HUES64 (cell line): ENCODE measurements at regions not wholly inside any gene's neighbourhood (a gene's known extent, or its start where the extent isn't known, plus 50 kb on each side); places are given as distances from the start of the nearest gene placed in this dataset.

Experiments
- H3K27ac ChIP-seq: 2 replicates; pipeline ENCODE4 v1.7.0; 2013; ENCODE audit warnings: low read depth, low read length, inconsistent platforms
- H3K27me3 ChIP-seq: 2 replicates; pipeline ENCODE4 v1.6.1; 2013; ENCODE audit warnings: mild to moderate bottlenecking, low read length; ENCODE audit not compliant: insufficient read depth
- H3K36me3 ChIP-seq: 2 replicates; pipeline ENCODE4 v1.6.1; 2013; ENCODE audit warnings: mild to moderate bottlenecking, low read length; ENCODE audit not compliant: insufficient read depth
- H3K4me1 ChIP-seq: 2 replicates; pipeline ENCODE4 v1.6.1; 2013; ENCODE audit warnings: mild to moderate bottlenecking, low read length, moderate library complexity; ENCODE audit not compliant: insufficient read depth
- H3K4me3 ChIP-seq: 2 replicates; pipeline ENCODE4 v1.5.1; 2013; ENCODE audit warnings: mild to moderate bottlenecking, low read length, moderate library complexity
- H3K9ac ChIP-seq: 2 replicates; pipeline ENCODE4 v1.6.1; 2013; ENCODE audit warnings: mild to moderate bottlenecking, low read depth, low read length
- H3K9me3 ChIP-seq: 2 replicates; pipeline ENCODE4 v1.6.1; 2013; ENCODE audit warnings: low read depth, low read length; ENCODE audit not compliant: insufficient read depth
- WGBS: fragments of 150-250, 120-280 bp; methylation state at CpG from one replicate; pipeline ENCODE4 v1.1.7; 2013; ENCODE audit warnings: missing lambda C conversion rate; 5-methylcytosine and 5-hydroxymethylcytosine counted together

GRCh38 chr3:18080198-18080689 is 337.8 kb upstream of the TBC1D5 start:
- Histone ChIP-seq H3K27ac (no peak overlapping the region), H3K36me3 (no peaks in the 10 kb centered on the region), H3K9ac (no peak overlapping the region), H3K27me3 (no peaks in the 10 kb centered on the region), H3K4me1 (no peaks in the 10 kb centered on the region; the same call in 1 of the 2 replicates), H3K9me3 (no peaks in the 10 kb centered on the region), H3K4me3 (no peak overlapping the region)

GRCh38 chr3:18079739-18080138 is 337.3 kb upstream of the TBC1D5 start:
- H3K27ac ChIP-seq: no peak overlapping the region
- no peaks in the 10 kb centered on the region for H3K36me3 ChIP-seq
- no peaks in the 10 kb centered on the region; the same call in 1 of the 2 replicates for H3K4me1 ChIP-seq
- no peaks in the 10 kb centered on the region for H3K9me3 ChIP-seq
- H3K4me3 ChIP-seq: no peak overlapping the region
- H3K9ac ChIP-seq: no peak overlapping the region
- H3K27me3 ChIP-seq: no peaks in the 10 kb centered on the region
- 88% methylated on average over 2 of the region's 3 CpGs for WGBS

DNA sequence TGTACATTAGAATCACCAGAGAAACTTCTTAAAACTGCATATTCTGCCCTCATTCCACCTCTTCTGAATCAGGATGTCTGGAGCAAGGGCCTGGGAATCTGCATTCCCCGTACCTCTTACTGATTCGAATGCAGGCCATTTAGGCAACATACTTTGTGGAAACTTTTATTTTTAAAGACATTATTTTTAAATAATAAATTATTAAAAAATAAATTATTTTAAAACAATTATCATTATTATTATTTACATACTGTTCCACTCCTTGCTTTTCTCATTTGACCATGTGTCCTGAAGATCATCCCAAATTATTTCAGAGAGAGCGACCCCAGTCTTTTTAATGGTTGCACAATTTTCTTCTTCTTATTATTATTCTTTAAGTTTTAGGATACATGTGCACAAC is 336.6 kb upstream of the TBC1D5 start:
- Histone ChIP-seq H3K36me3 (no peaks in the 10 kb centered on the region), H3K9ac (no peak overlapping the region), H3K27me3 (no peaks in the 10 kb centered on the region), H3K9me3 (no peaks in the 10 kb centered on the region), H3K4me1 (no peaks in the 10 kb centered on the region; the same call in 1 of the 2 replicates), H3K27ac (no peak overlapping the region), H3K4me3 (no peak overlapping the region)
- WGBS: 100% methylated on average over 3 of the region's 3 CpGs

GRCh38 chr3:18077128-18077840 is 334.9 kb upstream of the TBC1D5 start:
- Histone ChIP-seq H3K9me3 (no peaks in the 10 kb centered on the region), H3K4me3 (no peak overlapping the region), H3K4me1 (no peaks in the 10 kb centered on the region; the same call in 1 of the 2 replicates), H3K36me3 (no peaks in the 10 kb centered on the region), H3K9ac (no peak overlapping the region), H3K27me3 (no peaks in the 10 kb centered on the region), H3K27ac (no peak overlapping the region)
- WGBS: 81% methylated on average over 7 of the region's 7 CpGs

DNA sequence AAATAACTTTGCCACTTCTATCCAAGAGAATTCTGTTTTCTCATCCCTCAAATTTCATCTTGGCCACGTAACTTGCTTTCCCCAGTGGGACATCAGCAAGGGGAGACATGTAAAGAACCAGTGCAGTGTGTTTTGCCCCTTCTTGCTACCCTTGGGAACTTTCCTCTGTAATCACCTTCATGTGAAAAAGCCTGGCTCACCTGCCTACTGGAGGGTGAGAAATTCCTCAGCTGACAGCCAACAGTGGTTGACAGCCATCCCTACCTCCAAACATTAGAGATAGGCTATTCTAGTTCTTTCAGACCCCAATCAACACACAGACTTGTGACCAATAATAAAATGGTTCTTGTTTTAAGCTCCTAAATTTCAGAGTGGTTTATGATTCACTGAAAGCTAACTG is 333.9 kb upstream of the TBC1D5 start:
- Histone ChIP-seq H3K9me3 (no peaks in the 10 kb centered on the region), H3K36me3 (no peaks in the 10 kb centered on the region), H3K4me3 (no peak overlapping the region), H3K9ac (no peak overlapping the region), H3K27ac (no peak overlapping the region), H3K4me1 (peaks cover 6% of the 10 kb centered on the region), H3K27me3 (no peaks in the 10 kb centered on the region)
- WGBS: 86% methylated on average over 1 of the region's 1 CpG

DNA sequence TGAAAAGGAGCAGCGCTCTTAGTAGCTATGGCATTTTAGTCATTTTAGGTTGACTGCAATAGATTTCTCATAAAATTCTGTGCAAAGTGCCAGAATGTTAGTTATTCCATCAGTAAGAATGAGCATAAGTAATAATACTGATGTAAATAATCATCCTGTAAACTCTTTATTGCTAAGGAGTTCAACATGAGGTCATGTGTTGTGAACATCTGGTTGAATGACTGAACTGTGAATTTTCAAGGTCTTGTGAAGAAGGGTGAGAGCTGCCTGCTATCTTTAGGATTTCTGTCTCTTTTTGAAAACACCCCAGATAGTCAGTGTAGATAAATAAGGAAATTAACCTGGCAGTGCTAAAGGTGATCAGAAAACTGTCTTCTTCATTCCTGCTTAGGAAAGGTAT is 333.4 kb upstream of the TBC1D5 start:
- Histone ChIP-seq H3K4me3 (no peak overlapping the region), H3K27me3 (no peaks in the 10 kb centered on the region), H3K9ac (no peak overlapping the region), H3K36me3 (no peaks in the 10 kb centered on the region), H3K27ac (no peak overlapping the region), H3K9me3 (no peaks in the 10 kb centered on the region), H3K4me1 (peaks cover 6% of the 10 kb centered on the region)
- 100% methylated on average over 1 of the region's 1 CpG for WGBS

GRCh38 chr3:18071833-18072232 is 329.4 kb upstream of the TBC1D5 start:
- H3K27me3 ChIP-seq: no peaks in the 10 kb centered on the region
- peaks cover 6% of the 10 kb centered on the region; the same call in 1 of the 2 replicates for H3K4me1 ChIP-seq
- no peaks in the 10 kb centered on the region for H3K36me3 ChIP-seq
- no peaks in the 10 kb centered on the region for H3K9me3 ChIP-seq
- no peak overlapping the region for H3K4me3 ChIP-seq
- H3K9ac ChIP-seq: no peak overlapping the region
- no peak overlapping the region for H3K27ac ChIP-seq

- WGBS: no CpG with 5 or more reads among the region's 1 CpG
- no peak overlapping the region for H3K27ac ChIP-seq
- H3K9ac ChIP-seq: no peak overlapping the region
Observed at GRCh38 chr3:18070944-18071343, 328.5 kb upstream of the TBC1D5 start.

DNA sequence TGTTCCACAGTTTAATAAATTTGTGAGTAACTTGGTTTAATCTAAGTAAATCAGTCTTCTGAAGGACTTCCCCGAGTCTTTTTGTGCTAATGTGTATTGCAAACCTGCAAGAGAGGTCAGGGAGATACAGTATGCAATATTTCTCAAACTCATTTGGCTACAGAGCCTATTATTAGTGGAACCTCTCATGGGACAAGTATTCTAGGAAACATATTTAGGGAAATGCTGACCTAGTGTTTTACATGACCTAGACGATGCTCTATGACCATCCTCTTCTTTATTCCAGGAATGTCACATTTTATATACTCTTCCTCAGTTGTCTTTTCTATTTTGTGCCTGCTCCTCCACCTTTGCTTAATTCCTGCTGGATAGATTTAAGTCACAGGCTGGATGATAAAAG is 327.8 kb upstream of the TBC1D5 start:
- no peak overlapping the region for H3K27ac ChIP-seq
- WGBS: 85% methylated on average over 2 of the region's 2 CpGs

More at GRCh38 chr3:18070944-18071343, 328.5 kb upstream of the TBC1D5 start:
- H3K36me3 ChIP-seq: no peaks in the 10 kb centered on the region
- H3K27me3 ChIP-seq: no peaks in the 10 kb centered on the region
- no peaks in the 10 kb centered on the region for H3K9me3 ChIP-seq
- peaks cover 6% of the 10 kb centered on the region; the same call in 1 of the 2 replicates for H3K4me1 ChIP-seq
- no peak overlapping the region for H3K4me3 ChIP-seq

GRCh38 chr3:18069568-18069967 is 327.1 kb upstream of the TBC1D5 start:
- Histone ChIP-seq H3K9me3 (no peaks in the 10 kb centered on the region), H3K27ac (no peak overlapping the region), H3K4me3 (no peak overlapping the region), H3K36me3 (no peaks in the 10 kb centered on the region), H3K4me1 (peaks cover 6% of the 10 kb centered on the region; the same call in 1 of the 2 replicates), H3K27me3 (no peaks in the 10 kb centered on the region), H3K9ac (no peak overlapping the region)
- 100% methylated on average over 1 of the region's 1 CpG for WGBS

More for the DNA sequence above, 327.8 kb upstream of the TBC1D5 start:
- Histone ChIP-seq H3K9me3 (no peaks in the 10 kb centered on the region), H3K27me3 (no peaks in the 10 kb centered on the region), H3K4me3 (no peak overlapping the region), H3K9ac (no peak overlapping the region), H3K4me1 (peaks cover 6% of the 10 kb centered on the region; the same call in 1 of the 2 replicates), H3K36me3 (no peaks in the 10 kb centered on the region)

DNA sequence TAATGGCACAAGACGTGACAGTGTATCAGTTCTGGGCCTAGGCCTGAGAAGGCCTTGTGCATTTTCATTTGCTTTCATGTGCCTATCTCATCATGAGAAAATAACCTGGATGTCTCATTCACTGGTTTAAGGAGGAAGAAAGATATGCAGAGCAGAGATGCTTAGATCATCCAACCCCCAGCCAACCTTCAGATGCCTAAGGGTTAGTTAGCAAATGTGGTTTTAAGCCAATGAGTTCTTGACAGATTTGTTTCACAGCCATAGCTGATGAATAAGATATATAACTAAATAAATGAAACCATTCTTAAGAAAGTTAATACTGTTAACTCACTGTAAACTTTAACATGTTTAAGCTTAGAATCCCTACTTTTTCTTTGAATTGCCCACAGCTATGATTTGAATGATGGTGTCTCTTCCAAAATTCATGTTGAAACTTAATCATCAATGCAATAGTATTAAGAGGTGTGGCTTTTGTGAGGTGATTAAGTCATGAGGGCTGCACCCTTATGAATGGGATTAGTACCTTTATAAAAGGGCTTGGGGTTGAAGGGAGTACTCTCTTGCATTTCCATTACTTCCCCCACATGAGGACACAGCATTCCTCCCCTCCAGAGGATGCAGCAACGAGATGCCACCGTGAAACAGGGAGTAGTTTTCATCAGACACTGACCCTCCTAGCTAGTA is 324.6 kb upstream of the TBC1D5 start:
- Histone ChIP-seq H3K9ac (no peak overlapping the region), H3K4me3 (no peak overlapping the region), H3K36me3 (no peaks in the 10 kb centered on the region), H3K27ac (no peak overlapping the region), H3K27me3 (no peaks in the 10 kb centered on the region), H3K9me3 (no peaks in the 10 kb centered on the region), H3K4me1 (peaks cover 5% of the 10 kb centered on the region; the same call in 1 of the 2 replicates)
- 97% methylated on average over 3 of the region's 3 CpGs for WGBS
